B cell (primary cell): ENCODE measurements at regions not wholly inside any gene's neighbourhood (a gene's known extent, or its start where the extent isn't known, plus 50 kb on each side); places are given as distances from the start of the nearest gene placed in this dataset.

Experiments used
- CTCF ChIP-seq: fragments of 200-600 bp; IDR thresholded peaks from one replicate; pipeline ENCODE4 v1.8.0; 2022; ENCODE audit warnings: antibody characterized with exemption, mild to moderate bottlenecking
- EZH2 ChIP-seq: IDR thresholded peaks from 2 replicates; pipeline ENCODE4 v1.6.1; 2012; ENCODE audit warnings: borderline replicate concordance, low read depth, mild to moderate bottlenecking, moderate library complexity, low read length; ENCODE audit not compliant: insufficient read depth, poor library complexity, severe bottlenecking

- TF ChIP-seq CTCF (no peak), EZH2 (no peak)
Measured at GRCh38 chr20:57069442-57069841, 197.0 kb downstream of the BMP7 start.
